ENCODE measurements at regions not wholly inside any gene's neighbourhood (a gene's known extent, or its start where the extent isn't known, plus 50 kb on each side); places are given as distances from the start of the nearest gene placed in this dataset.

- Histone ChIP-seq H3K27me3 (ENCODE audit: control insufficient read depth, insufficient read depth, low read length) (no peaks in the 10 kb centered on the region), H3K4me3 (ENCODE audit: low read depth, low read length) (no peak overlapping the region), H3K36me3 (ENCODE audit: control insufficient read depth, insufficient read depth, low read length) (no peaks in the 10 kb centered on the region)
- TF ChIP-seq CTCF (IDR thresholded peaks at IDR 0.05; ENCODE audit: insufficient read depth, low read depth, low read length) = no peak
- POLR2A ChIA-PET = no interaction called here
- no peak for DNase-seq (ENCODE audit: low read depth)
- CTCF ChIA-PET = no interaction called here
Measured at GRCh38 chr22:47884775-47885174, 1122.3 kb downstream of the TBC1D22A start.

GRCh38 chr22:47884200-47884599 is 1121.8 kb downstream of the TBC1D22A start:
- POLR2A ChIA-PET = no interaction called here
- Histone ChIP-seq H3K4me3 (ENCODE audit: low read depth, low read length) (no peak overlapping the region), H3K36me3 (ENCODE audit: control insufficient read depth, insufficient read depth, low read length) (no peaks in the 10 kb centered on the region), H3K27me3 (ENCODE audit: control insufficient read depth, insufficient read depth, low read length) (no peaks in the 10 kb centered on the region)
- TF ChIP-seq CTCF (IDR thresholded peaks at IDR 0.05; ENCODE audit: insufficient read depth, low read depth, low read length) = no peak
- CTCF ChIA-PET = no interaction called here
- no peak for DNase-seq (ENCODE audit: low read depth)

- no peak overlapping the region for H3K4me3 ChIP-seq (ENCODE audit: low read depth, low read length)
- DNase-seq (ENCODE audit: low read depth) = no peak
- no peaks in the 10 kb centered on the region for H3K36me3 ChIP-seq (ENCODE audit: control insufficient read depth, insufficient read depth, low read length)
- ChIA-PET POLR2A (no interaction called here), CTCF (no interaction called here)
- no peak for TF ChIP-seq CTCF (IDR thresholded peaks at IDR 0.05; ENCODE audit: insufficient read depth, low read depth, low read length)
- H3K27me3 ChIP-seq (ENCODE audit: control insufficient read depth, insufficient read depth, low read length) = no peaks in the 10 kb centered on the region
Measured at GRCh38 chr22:47883757-47884156, 1121.3 kb downstream of the TBC1D22A start.

GRCh38 chr22:47879346-47879745 is 1116.9 kb downstream of the TBC1D22A start:
- H3K27me3 ChIP-seq (ENCODE audit: control insufficient read depth, insufficient read depth, low read length) = no peaks in the 10 kb centered on the region
- POLR2A ChIA-PET = no interaction called here
- no peak for TF ChIP-seq CTCF (IDR thresholded peaks at IDR 0.05; ENCODE audit: insufficient read depth, low read depth, low read length)
- no peak overlapping the region for H3K4me3 ChIP-seq (ENCODE audit: low read depth, low read length)
- CTCF ChIA-PET = no interaction called here
- DNase-seq (ENCODE audit: low read depth) = no peak
- H3K36me3 ChIP-seq (ENCODE audit: control insufficient read depth, insufficient read depth, low read length) = no peaks in the 10 kb centered on the region

- no peaks in the 10 kb centered on the region for H3K36me3 ChIP-seq (ENCODE audit: control insufficient read depth, insufficient read depth, low read length)
- H3K27me3 ChIP-seq (ENCODE audit: control insufficient read depth, insufficient read depth, low read length) = no peaks in the 10 kb centered on the region
- ChIA-PET POLR2A (no interaction called here), CTCF (no interaction called here)
- no peak for TF ChIP-seq CTCF (IDR thresholded peaks at IDR 0.05; ENCODE audit: insufficient read depth, low read depth, low read length)
- no peak overlapping the region for H3K4me3 ChIP-seq (ENCODE audit: low read depth, low read length)
- DNase-seq (ENCODE audit: low read depth) = no peak
Measured at GRCh38 chr22:47878460-47878859, 1116.0 kb downstream of the TBC1D22A start.

All from BJ (cell line).